ENCODE measurements at regions not wholly inside any gene's neighbourhood (a gene's known extent, or its start where the extent isn't known, plus 50 kb on each side); places are given as distances from the start of the nearest gene placed in this dataset.

- DNase-seq = no peak
These were observed 186.2 kb downstream of the SNAPC1 start for GRCh38 chr14:61948376-61948775.

DNA sequence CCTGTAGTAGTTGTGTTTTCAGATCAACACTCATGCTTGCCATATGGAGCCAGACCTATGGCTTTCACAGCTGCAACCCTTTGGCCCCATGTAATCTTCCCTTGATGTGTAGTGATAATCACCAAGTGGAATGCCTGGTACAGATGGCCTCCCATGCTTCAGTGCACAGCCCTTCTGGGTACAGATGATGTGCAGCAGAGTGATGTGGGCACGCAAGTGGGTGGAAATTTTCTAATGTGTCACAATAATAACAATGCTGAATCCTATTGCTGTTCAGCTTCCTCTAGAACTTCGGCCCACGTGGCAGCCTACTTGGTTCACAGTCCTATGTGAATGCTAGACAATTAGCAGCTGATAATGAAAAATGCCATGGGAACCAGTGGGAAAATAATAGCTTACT lies 188.1 kb downstream of the SNAPC1 start:
- DNase-seq = no peak

GRCh38 chr14:61953602-61954001 lies 191.4 kb downstream of the SNAPC1 start:
- DNase-seq = no peak

- DNase-seq = no peak
These were observed 192.1 kb downstream of the SNAPC1 start for GRCh38 chr14:61954306-61954705.

DNA sequence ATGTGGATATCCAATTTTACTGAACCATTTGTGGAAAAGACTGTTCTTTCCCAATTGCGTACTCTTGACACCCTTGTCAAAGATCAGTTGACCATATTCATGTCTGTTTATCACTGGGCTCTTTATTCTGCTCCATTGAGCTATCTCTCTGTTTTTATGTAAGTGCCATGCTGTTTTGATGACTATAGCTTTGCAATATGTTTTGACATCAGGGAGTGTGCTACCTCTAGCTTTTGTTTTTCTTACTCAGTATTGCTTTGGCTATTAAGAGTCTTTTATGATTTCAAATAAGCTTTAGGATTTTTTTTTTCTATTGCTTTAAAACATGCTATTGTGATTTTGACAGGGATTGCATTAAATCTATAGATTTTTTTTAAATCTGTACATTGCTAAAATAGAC lies 194.3 kb downstream of the SNAPC1 start:
- no peak for DNase-seq

GRCh38 chr14:61959348-61959747 lies 197.1 kb downstream of the SNAPC1 start:
- DNase-seq = no peak

DNA sequence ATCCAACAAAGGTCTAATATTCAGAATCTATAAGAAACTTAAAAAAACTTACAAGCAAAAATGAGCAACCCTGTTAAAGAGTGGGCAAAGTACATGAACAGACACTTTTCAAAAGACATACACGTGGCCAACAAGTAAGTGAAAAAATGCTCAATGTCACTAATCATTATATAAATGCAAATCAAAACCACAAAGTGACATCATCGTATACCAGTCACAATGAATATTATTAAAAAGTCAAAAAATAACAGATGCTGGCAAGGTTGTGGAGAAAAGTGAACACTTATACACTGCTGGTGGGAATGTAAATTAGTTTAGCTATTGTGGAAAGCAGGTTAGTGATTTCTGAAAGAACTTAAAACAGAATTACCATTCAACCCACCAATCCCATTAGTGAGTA lies 199.1 kb downstream of the SNAPC1 start:
- DNase-seq = no peak

GRCh38 chr14:61963926-61964325 lies 201.7 kb downstream of the SNAPC1 start:
- DNase-seq = no peak

DNA sequence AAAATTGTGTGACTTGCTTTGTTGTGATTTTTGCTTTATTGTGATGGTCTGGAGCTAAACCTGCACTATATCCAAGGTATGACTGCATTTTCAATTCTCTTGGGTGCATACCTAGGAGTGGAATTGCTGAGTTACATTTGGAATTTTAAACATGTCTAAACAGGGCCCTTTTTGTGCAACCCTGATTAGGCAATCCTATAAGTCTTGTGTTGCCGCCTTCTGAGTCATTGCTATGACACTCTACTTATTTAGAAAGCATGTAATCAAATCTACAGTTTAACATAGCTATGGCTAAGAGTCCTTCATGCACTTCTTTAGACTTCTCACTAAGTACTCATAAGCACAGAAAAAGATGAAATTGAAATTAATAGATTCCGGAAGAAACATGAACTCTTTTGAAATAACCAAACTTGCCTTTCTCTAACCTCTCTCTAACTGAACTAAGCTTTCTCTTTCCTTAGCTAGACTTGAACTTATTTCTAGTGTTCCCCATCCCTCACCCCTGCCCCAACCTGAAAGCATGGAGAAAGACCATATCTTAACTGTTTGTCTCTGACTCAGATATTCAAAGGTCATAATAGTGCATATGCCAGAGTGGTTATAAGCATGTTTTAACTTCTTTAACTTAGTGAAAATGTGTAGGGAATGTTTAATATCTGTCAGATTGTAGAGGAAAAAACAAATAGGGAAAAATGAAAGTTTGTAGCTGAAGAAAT lies 203.0 kb downstream of the SNAPC1 start:
- no peak for DNase-seq

- no peak for DNase-seq
These were observed 206.0 kb downstream of the SNAPC1 start for GRCh38 chr14:61968207-61968606.

- no peak for DNase-seq
These were observed 210.5 kb downstream of the SNAPC1 start for GRCh38 chr14:61972711-61973110.

DNA sequence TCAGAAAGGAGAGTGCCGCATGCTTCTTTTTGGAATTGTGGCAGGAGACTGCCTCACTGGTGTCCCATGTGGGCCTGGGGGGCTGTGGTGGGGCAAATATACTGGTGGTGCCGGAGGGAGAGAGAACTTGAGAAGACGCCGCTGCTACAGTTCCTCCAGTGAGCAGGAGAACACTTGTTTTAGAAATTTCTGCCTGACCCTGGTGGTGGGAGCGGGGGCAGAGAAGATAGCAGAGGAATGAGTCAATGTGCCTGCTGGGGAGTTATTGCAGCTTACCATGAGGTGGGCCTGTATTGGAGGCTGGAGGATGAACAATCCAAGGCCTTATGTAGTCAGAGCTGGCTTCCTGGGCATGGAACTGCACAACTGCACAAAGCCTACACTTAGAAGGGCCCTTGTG lies 211.8 kb downstream of the SNAPC1 start:
- no peak for DNase-seq

DNA sequence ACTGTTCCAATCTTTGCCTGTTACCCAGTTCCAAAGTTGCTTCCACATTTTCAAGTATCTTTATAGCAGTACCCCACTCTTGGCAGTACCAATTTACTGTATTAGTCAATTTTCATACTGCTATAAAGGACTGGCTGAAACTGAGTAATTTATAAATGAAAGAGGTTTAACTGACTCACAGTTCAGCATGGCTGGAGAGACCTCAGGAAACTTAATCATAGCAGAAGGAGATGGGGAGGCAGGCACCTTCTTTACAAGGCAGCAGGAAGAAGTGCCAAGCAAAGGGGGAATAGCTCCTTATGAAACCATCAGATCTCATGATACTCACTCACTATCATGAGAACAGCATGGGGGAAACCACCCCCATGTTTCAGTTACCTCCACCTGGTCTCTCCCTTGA lies 215.0 kb downstream of the SNAPC1 start:
- DNase-seq = no peak

DNA sequence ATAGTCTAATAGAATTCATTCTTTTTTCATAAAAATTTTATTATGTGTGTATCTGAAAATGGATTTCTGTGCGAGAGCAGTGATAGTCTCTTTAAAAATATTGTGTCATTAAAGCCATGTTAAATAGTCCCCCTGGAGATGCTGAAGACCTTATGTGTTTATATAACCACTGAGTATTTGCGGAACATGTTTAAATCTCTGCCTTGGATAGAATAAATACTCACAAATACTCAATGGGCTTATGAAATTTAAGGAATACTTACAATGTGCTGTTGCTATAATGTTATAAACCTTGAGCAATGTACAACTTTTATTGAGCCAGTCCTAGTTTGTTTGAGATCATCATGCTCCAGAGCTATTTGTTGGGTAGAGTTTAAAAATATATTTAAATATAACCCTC lies 226.0 kb downstream of the SNAPC1 start:
- no peak for DNase-seq

GRCh38 chr14:61992139-61992538 lies 229.9 kb downstream of the SNAPC1 start:
- DNase-seq = no peak

DNA sequence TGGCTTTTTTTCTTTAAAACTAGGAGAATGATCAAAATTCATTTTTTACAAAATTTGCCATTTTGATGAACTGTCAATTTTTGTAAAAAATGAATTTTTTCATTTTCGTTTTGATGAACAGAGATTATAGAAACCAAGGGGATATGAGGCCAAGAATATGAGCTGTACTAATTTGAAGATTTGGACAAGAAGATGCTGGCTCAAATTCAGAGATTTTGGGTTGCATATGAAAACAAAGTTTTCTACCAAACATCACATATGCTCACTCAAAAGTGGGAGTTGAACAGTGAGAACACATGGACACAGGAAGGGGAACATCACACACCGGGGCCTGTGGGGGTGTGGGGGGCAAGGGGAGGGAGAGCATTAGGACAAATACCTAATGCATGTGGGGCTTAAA lies 230.7 kb downstream of the SNAPC1 start:
- no peak for DNase-seq

GRCh38 chr14:61994589-61994988 lies 232.4 kb downstream of the SNAPC1 start:
- no peak for DNase-seq

DNA sequence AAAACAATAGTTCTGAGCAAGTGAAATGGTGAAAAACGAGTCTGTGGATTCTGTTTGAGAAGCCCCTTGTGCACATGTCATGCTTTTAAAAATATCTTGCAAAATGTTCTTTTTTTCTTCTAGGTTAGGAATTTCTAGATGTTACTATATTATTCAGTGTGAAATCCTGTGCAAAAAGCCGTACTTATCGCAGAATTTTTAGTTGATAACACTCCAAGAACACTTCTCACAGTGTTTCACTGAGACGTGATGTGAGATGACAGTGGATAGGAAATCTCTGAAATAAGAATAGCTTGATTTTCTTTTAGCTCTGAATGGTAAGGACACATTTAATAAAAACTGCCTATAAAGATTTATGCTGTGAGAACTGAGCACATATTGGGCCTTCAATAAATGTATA lies 234.5 kb downstream of the SNAPC1 start:
- DNase-seq = no peak

- no peak for DNase-seq
These were observed 234.9 kb downstream of the SNAPC1 start for GRCh38 chr14:61997161-61997560.

GRCh38 chr14:62001963-62002362 lies 239.7 kb downstream of the SNAPC1 start:
- no peak for DNase-seq

DNA sequence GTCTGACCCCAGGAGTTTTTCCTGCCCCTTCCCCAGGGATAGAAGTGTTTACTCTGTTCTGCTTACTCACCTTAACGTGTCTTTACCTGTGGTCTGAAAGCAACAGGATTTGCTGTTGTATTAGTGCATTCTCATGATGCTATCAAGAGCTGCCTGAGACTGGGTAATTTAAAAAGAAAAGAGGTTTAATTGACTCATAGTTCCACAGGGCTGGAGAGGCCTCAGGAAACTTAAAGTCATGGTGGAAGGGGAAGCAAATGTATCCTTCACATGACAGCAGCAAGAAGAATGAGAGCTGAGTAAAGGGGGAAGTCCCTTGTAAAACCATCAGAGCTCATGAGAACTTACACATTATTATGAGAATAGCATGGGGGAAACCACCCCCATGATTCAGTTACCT lies 240.4 kb downstream of the SNAPC1 start:
- no peak for DNase-seq

DNA sequence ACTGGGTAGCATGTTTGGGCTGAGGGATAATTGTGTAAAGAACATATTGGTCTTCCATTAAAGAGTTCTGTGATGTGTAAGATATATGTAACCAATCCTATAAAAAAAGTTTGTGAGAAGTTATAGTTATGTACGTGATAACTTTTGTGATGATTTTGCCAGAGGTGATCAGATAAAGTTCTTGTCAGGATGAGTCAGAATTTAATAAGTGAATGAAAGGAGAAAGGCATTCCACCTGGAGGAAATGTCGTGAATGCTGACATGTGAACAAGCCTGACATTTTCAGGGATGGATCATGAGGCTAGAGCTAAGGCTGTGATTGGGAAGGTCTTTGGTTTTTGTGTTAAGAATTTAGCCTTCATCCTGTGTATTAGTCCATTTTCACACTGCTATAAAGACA lies 241.5 kb downstream of the SNAPC1 start:
- no peak for DNase-seq

DNA sequence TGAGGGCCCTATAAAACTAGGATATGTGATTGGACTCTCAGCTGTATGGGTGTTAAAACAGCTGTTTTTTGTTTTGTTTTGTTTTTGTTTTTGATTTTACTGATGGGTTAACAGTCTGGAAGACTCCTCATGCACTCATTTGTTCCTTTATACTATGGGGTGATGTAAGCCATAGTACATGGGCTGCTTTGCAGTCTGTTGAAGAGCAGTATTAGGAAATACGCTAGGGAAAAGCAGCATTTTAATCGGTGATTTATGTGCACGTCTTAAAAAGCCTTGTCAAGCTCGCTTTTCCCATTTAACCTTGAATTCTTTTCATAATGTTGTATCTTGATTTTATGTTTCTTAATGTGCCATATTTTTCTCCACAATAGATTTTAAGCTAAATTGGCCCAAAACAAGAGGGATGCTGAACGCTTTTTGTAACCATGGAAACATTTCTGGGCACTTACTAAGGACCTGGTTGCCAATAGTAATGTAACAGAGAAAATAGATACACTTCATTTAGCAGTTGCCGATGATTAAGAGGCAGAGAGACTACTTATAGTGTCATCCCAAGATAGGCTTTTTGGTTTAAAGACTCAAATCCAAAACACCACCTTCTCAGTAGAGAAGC lies 244.0 kb downstream of the SNAPC1 start:
- DNase-seq = no peak

- no peak for DNase-seq
These were observed 253.0 kb downstream of the SNAPC1 start for GRCh38 chr14:62015243-62015642.

- no peak for DNase-seq
These were observed 253.7 kb downstream of the SNAPC1 start for GRCh38 chr14:62015945-62016344.
